Glomerular endothelial cell (primary cell): ENCODE measurements at regions not wholly inside any gene's neighbourhood (a gene's known extent, or its start where the extent isn't known, plus 50 kb on each side); places are given as distances from the start of the nearest gene placed in this dataset.
"Not testable (repeated sequence)": the region's sequence is repeated elsewhere in the genome, so short reads cannot be mapped to it uniquely, and the experiment has no call there.

Experiments used
- DNase-seq: peaks from one replicate; pipeline ENCODE4 v3.0.0-alpha.2; 2011; ENCODE audit warnings: low read depth, low spot score; ENCODE audit errors: extremely low read depth

GRCh38 chr6:16832043-16832567 lies 70.8 kb upstream of the ATXN1 start:
- DNase-seq, result no peak

GRCh38 chr6:16831136-16831535 lies 69.9 kb upstream of the ATXN1 start:
- DNase-seq, result no peak

- DNase-seq, result no peak
Observed at GRCh38 chr6:16828058-16828457, 66.8 kb upstream of the ATXN1 start.

GRCh38 chr6:16827627-16828026 lies 66.4 kb upstream of the ATXN1 start:
- no peak for DNase-seq

GRCh38 chr6:16825784-16826183 lies 64.5 kb upstream of the ATXN1 start:
- no peak for DNase-seq

- no peak for DNase-seq
Observed at GRCh38 chr6:16824845-16825685, 63.8 kb upstream of the ATXN1 start.

GRCh38 chr6:16823718-16824352 lies 62.6 kb upstream of the ATXN1 start:
- no peak for DNase-seq

- no peak for DNase-seq
Observed at GRCh38 chr6:16822975-16823717, 61.9 kb upstream of the ATXN1 start.

GRCh38 chr6:16822529-16822928 lies 61.3 kb upstream of the ATXN1 start:
- no peak for DNase-seq

- DNase-seq, result no peak
Observed at GRCh38 chr6:16821834-16822264, 60.6 kb upstream of the ATXN1 start.

- not testable (repeated sequence) for DNase-seq
Observed at GRCh38 chr6:16820262-16820661, 59.0 kb upstream of the ATXN1 start.

- no peak for DNase-seq
Observed at GRCh38 chr6:16819752-16820151, 58.5 kb upstream of the ATXN1 start.

- DNase-seq, result no peak
Observed at GRCh38 chr6:16818992-16819626, 57.8 kb upstream of the ATXN1 start.

- DNase-seq, result no peak
Observed at GRCh38 chr6:16817594-16817993, 56.3 kb upstream of the ATXN1 start.

GRCh38 chr6:16816891-16817290 lies 55.6 kb upstream of the ATXN1 start:
- DNase-seq, result no peak

GRCh38 chr6:16812993-16813392 lies 51.7 kb upstream of the ATXN1 start:
- no peak for DNase-seq

GRCh38 chr6:16811277-16811979 lies 50.2 kb upstream of the ATXN1 start:
- no peak for DNase-seq
